ENCODE measurements at regions not wholly inside any gene's neighbourhood (a gene's known extent, or its start where the extent isn't known, plus 50 kb on each side); places are given as distances from the start of the nearest gene placed in this dataset.

DNA sequence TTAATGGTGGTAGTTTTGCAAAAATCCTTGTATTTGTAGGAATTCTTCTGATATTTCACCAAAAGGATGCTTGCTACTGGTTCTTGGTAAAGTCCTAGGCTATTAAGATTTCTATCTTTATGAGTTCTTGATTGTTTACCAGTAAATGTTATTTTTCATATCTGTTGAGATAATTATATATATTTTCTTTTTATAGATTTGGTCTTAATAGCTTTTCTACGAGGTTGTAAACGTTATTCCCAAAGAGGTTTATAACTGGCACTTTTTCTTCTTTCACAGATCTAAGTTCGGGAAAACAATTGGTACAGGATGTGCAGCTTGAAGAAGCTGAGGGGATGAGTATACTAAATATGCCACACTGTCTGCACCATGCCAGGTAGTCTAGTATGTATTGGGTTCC is 55.1 kb upstream of the HBS1L start:
- WGBS, 4 donors, result 82 to 84% (median 83%) methylated on average over 3 of the region's 3 CpGs
- Histone ChIP-seq H3K4me1 (no peaks in the 10 kb centered on the region), H3K27ac (no peak overlapping the region), H3K36me3 (no peaks in the 10 kb centered on the region), H3K4me3 (no peak overlapping the region), H3K9me3 (peaks cover 0 to 3% (median 0%) of the 10 kb centered on the region in 12 donors), H3K27me3 (peaks cover 0 to 6% (median 0%) of the 10 kb centered on the region in 9 donors)
- TF ChIP-seq CTCF (IDR thresholded peaks at IDR 0.05), result no peak
- TF ChIP-seq POLR2A (IDR thresholded peaks at IDR 0.05), result no peak
- intact Hi-C loops (cut with DNase I), result no loop called here
- no peak for DNase-seq
- no peak for ATAC-seq

GRCh38 chr6:135108692-135109091 is 54.1 kb upstream of the HBS1L start:
- 56 to 67% (median 58%) methylated on average over 5 of the region's 5 CpGs for WGBS, 4 donors
- intact Hi-C loops (cut with DNase I), result no loop called here
- DNase-seq, result no peak

DNA sequence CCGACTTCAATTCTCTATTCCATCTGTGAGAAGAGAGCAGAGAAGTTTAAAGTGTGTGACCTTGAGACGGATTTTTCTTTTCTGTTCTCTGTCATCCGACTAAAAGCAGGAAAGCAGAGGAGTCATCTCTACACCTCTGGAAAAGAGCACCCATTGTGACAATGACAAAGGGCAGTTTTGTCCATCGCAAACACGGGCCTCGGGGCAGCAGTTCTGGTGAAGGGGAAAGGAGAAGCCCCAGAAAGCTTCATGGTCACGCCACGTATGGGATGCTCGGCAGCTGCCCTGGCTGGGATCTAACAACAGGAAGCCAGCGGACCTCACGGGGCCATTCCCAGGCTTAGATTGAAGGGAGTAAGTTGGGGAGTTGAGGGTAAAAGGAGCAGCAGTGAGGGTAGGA is 52.0 kb upstream of the HBS1L start:
- TF ChIP-seq CTCF (IDR thresholded peaks at IDR 0.05) (no peak), POLR2A (IDR thresholded peaks at IDR 0.05) (no peak)
- Histone ChIP-seq H3K27me3 (peaks cover 0 to 10% (median 0%) of the 10 kb centered on the region in 9 donors), H3K9me3 (no peaks in the 10 kb centered on the region), H3K36me3 (no peaks in the 10 kb centered on the region), H3K4me1 (no peaks in the 10 kb centered on the region), H3K4me3 (no peak overlapping the region), H3K27ac (no peak overlapping the region)
- no peak for DNase-seq
- ATAC-seq, result no peak
- 70 to 85% (median 82%) methylated on average over 11 of the region's 11 CpGs for whole genome bisulfite sequencing, 4 donors
- intact Hi-C loops (cut with DNase I), result no loop called here

More at GRCh38 chr6:135108692-135109091, 54.1 kb upstream of the HBS1L start:
- no peak overlapping the region for H3K4me3 ChIP-seq
- H3K36me3 ChIP-seq, result no peaks in the 10 kb centered on the region
- TF ChIP-seq POLR2A (IDR thresholded peaks at IDR 0.05), result no peak
- no peak for TF ChIP-seq CTCF (IDR thresholded peaks at IDR 0.05)
- ATAC-seq, result no peak
- peaks cover 0 to 10% (median 0%) of the 10 kb centered on the region in 9 donors for H3K27me3 ChIP-seq
- H3K9me3 ChIP-seq, result peaks cover 0 to 3% (median 0%) of the 10 kb centered on the region in 12 donors
- no peaks in the 10 kb centered on the region for H3K4me1 ChIP-seq
- H3K27ac ChIP-seq, result no peak overlapping the region

- intact Hi-C loops (cut with DNase I), result no loop called here
- Histone ChIP-seq H3K27ac (no peak overlapping the region), H3K4me1 (no peaks in the 10 kb centered on the region), H3K4me3 (no peak overlapping the region), H3K9me3 (no peaks in the 10 kb centered on the region), H3K36me3 (no peaks in the 10 kb centered on the region), H3K27me3 (peaks cover 0 to 10% (median 0%) of the 10 kb centered on the region in 9 donors)
- WGBS, 4 donors, result 83 to 91% (median 89%) methylated on average over 2 of the region's 2 CpGs
- DNase-seq (no peak), ATAC-seq (no peak)
- TF ChIP-seq POLR2A (IDR thresholded peaks at IDR 0.05) (no peak), CTCF (IDR thresholded peaks at IDR 0.05) (no peak)
Measured at GRCh38 chr6:135105710-135106109, 51.1 kb upstream of the HBS1L start.
